HG02970 (cell line): ENCODE measurements at regions not wholly inside any gene's neighbourhood (a gene's known extent, or its start where the extent isn't known, plus 50 kb on each side); places are given as distances from the start of the nearest gene placed in this dataset.
"Not testable (repeated sequence)": the region's sequence is repeated elsewhere in the genome, so short reads cannot be mapped to it uniquely, and the experiment has no call there.

ENCODE experiments used
- ATAC-seq: cut with Tn5 transposase; IDR thresholded peaks from one replicate; pipeline ENCODE4 v1.9.1; 2021; ENCODE audit warnings: mild to moderate bottlenecking, moderate library complexity, moderate number of reproducible peaks; ENCODE audit not compliant: unreplicated experiment, low FRiP score

DNA sequence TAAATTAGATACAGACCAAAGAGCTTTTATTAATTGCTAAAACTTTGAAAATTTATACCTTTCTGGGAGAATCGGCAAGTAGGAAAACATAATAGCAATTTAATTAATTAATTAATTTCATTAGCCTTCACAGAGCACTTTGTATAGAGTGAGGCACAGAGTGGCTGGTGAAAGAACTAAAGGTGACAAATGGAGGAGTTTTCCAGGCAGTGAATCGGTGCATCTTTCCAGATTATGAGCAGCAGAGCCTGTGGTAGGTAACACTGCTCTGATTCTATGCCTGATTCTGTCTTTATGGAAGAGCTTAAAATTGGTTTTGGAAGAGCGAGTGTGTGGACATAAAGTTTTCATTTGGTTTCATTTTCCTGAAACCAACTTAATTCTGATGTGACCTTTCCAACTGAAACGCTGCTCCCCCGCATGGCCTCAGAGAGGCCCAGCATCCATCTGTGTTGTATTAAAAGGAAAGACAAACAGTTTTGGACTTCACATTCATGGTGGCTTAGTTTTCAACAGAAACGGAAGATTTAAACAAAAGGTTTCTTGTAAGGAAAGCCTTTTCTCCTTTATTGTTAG is 188.9 kb upstream of the RPS23 start:
- no peak for ATAC-seq

DNA sequence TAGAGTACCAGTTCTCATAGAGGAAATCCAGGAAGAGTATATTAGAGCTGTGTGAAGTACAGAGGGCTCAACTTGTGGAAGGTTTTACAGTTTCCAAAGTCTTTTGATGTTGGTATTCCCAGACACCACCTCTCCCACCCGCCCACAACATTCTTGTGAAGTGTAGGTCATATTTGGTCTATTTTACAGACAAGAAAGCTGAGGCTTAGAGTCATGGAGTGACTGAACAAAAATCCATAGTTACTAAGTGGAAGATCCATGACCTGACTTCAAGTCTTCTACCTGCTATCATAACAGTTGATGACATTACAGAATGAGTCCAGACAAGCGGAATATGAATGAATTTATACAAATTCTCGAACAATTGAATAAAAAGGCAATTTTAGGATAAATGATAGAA is 187.1 kb upstream of the RPS23 start:
- no peak for ATAC-seq

DNA sequence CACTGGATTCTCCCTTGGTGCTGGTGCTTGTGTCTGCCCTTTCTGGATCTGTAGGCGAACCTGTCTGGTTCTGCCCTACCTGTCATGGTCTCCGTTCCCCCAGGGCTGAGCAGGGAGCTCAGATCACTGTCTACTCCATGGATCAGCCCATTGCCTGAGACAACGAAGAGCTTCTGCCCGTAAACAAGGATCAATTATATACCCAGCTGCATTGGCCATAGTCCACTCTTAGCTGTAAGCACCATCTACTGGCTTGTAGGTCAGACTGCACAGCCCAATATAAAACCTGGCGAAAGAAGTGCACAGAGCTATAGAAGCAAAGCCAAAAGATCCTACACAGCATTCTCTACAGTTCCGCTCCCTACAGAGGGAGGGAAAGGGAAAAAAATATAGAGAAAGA is 181.5 kb upstream of the RPS23 start:
- ATAC-seq, result no peak

- not testable (repeated sequence) for ATAC-seq
Observed at GRCh38 chr5:82455317-82455716, 177.2 kb upstream of the RPS23 start.

DNA sequence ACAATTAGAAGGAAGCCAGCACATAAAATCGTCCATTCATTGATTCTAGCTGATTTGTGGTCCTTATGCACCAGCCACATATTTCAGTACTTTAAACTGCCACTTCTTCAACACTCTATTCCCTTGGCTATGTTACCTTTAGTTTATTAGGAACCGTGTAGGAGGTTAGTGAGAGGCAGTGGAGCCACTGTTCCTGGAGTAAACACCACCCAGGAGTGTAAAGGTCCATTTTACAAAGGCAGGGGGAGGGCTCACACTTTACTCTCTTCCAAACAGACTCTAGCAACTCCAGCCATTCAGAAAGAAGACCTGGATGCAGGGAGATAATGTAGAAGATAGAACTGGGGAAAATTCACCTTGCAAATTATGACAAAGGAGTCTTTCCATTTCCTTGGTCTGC is 170.2 kb upstream of the RPS23 start:
- no peak for ATAC-seq

GRCh38 chr5:82447913-82448312 is 169.8 kb upstream of the RPS23 start:
- ATAC-seq, result no peak

DNA sequence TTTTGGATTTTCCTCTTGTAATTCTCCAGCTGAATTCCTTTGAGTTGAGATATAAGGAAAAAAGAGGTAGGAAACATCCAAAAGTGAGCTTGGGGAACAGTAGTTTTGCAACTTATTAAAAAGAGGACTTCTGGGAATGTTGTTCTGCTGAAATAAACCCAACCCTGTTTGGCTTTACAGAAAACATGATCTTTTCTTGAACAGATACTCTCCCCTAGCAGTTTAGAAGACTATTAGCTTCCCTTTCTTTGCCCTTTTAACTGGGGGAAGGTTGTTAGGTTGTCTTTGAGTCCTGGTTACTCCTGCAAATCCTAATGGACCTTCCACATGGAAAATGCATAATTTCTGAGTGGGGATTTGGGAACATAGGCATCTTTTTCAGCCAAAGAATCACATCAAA is 168.7 kb upstream of the RPS23 start:
- no peak for ATAC-seq

DNA sequence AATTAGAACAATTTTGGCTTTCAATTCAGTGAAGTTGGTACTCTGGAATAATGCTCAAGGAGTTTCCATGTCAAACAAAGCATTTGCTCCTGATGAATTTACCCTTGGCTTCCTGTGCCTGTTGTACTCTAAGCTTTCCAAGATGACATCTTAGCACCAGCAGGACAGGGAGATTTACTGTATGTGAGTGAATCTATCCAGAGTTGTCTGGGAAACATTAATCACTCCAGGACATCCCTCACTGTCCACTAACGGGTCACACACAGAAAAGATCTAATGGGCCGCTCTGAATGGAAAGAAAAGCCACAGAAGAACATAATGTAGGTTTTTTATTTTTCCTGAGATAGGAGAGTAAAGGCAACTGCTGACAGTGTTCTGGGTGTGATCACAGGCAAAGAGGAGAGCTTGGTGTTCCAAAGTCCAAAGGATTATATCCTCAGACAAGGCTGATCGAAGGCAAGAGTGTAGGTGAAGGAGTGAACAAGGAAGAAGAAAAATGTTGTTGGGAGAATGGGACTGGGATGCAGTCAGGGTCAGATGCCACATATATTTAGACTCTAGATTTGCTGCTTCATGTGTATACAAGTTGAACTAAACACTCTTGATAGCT is 167.7 kb upstream of the RPS23 start:
- no peak for ATAC-seq

DNA sequence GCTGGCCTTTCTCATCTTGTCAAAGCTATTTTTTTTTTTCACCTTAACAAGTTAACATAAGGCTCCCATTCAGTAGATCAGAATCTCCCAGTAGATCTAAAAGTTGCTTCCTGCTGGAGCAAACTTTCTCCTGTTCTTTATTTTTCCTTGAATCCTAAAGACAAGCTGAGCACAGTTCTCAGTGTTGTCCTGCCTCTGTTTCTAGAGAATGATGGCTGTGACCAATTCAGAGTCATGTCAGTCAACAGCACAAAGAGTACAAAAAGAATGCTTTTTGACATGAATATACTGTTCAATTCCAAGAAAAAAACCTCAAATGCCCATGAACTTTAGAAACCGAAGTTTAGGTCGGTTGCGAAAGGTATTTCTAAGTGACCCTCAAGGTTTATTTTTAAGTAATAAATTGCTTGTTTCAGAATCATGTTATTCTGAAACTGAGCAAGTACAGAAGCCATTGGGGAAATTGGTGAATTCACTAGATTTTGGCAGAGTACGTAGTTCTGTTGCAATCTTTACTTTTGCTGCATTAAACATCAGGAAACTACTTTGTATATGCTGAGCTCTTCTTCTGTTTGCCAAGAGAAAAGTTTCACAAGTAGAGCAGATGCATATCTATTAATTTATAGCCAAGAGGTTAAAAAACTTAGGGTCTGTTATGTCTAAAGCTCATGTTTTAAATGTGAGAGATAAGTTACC is 161.7 kb upstream of the RPS23 start:
- ATAC-seq, result no peak

DNA sequence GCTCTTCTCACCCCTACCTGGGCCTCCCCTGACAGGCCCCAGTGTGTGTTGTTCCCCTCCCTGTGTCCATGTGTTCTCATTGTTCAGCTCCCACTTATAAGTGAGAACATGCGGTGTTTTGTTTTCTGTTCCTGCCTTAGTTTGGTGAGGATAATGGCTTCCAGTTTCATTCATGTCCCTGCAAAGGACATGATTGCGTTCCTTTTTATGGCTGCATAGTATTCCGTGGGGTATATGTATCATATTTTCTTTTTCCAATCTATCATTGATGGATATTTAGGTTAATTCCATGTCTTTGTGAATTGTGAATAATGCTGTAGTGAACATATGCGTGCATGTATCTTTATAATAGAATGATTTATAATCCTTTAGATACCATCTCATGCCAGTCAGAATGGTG is 159.4 kb upstream of the RPS23 start:
- not testable (repeated sequence) for ATAC-seq

DNA sequence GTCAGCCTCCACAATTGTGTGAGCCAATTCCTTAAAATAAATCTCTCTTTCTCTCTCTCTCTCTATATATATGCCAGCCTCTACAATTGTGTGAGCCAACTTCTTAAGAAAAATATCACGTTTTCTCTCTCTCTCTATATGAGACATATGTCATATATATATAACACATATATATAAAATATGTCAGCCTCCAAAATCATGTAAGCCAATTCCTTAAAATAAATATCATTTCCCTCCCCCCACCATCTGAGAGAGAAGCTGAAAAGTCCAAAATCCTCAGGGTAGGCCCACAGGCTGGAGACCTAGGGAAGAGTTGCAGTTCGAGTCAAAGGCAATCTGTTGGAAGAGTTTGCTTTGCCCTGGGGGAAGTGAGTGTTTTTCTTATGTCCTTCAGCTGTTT is 158.1 kb upstream of the RPS23 start:
- ATAC-seq, result no peak

DNA sequence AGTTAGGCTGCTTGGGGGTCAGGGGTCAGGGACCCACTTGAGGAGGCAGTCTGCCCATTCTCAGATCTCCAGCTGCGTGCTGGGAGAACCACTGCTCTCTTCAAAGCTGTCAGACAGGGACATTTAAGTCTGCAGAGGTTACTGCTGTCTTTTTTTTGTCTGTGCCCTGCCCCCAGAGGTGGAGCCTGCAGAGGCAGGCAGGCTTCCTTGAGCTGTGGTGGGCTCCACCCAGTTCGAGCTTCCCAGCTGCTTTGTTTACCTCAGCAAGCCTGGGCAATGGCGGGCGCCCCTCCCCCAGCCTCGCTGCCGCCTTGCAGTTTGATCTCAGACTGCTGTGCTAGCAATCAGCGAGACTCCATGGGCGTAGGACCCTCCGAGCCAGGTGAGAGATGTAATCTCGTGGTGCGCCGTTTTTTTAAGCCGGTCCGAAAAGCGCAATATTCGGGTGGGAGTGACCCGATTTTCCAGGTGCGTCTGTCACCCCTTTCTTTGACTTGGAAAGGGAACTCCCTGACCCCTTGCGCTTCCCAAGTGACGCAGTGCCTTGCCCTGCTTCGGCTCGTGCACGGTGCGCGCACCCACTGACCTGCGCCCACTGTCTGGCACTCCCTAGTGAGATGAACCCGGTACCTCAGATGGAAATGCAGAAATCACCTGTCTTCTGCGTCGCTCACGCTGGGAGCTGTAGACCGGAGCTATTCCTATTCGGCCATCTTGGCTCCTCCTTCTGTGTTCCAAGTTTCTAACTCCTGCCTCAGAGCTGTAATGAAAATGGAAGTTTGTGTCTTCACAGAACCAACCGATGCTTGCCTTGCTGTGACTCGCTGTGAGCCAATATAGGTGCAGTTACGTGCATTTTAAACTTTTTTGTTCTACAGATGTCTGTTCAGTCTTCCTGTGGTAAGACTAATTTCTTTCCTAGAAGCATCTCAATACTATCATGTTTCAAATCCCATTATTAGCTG is 156.8 kb upstream of the RPS23 start:
- ATAC-seq, result not testable (repeated sequence)

DNA sequence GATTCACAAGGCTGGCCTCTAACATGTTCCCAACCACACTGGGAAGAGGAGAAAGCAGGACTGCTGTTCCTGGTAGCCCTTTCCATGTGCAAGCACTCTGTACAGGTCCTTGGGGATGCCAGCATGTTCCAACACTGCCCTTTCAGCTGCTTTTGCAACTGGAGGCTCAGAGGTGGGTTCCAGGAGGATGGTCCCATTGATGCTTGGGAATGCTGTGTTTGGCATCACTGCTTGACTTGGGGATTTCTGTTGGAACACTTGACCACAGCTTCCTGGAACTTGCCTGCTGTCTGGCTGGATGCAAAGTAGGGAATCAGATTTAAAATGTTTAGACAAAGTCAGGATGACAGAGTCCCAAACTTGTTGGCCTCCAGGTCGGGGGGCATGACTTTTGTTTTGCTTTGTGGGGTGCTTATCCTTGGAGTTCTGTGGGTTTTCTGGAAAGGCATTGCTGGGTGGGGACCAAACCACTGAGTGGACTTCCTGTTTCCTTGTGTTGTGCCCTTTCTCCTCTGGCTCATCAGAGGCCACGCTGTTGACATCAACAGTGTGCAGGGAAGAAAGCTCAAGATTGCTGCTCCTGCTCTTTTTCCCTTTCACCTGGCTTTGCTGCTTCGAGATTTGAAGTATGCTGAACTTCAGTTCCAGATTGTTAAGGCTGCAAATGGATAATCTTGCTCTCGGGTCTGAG is 148.5 kb upstream of the RPS23 start:
- ATAC-seq, result no peak

DNA sequence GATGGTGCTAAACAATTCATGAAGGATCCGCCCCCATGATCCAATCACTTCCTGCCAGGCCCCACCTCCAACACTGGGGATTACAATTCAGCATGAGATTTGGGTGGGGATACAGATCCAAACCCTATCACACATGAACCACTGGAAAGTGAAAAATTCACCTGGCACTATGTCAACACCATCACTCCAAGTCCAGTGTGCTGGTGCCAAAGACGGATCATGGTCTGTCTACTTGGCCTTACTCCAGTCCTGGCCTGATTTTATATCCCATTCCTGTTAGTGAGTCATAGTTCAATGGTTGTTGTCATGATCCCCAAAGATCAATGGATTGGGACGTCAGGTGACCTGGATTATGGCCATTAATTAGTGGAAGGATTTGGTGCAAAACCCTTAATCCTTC is 147.4 kb upstream of the RPS23 start:
- ATAC-seq, result no peak

DNA sequence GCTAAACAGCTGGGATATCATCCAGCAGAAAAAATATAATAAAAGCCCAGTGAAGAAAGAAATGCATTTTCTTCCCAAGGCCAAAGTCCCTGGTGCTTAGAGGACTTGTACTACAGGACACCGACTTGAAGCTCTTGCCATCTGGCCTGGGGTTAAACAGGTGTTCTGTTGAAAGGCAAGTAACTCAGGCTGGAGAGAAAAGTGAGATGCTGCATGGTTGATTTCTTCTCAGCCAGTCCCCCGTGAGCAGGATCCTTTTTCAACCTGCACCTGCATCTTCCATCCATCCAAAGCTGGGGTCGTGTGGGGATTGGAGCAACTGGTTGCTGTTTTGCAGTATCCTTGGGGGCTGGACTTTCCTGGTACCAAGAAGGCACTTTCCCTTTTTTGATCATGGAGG is 146.1 kb upstream of the RPS23 start:
- ATAC-seq, result no peak

DNA sequence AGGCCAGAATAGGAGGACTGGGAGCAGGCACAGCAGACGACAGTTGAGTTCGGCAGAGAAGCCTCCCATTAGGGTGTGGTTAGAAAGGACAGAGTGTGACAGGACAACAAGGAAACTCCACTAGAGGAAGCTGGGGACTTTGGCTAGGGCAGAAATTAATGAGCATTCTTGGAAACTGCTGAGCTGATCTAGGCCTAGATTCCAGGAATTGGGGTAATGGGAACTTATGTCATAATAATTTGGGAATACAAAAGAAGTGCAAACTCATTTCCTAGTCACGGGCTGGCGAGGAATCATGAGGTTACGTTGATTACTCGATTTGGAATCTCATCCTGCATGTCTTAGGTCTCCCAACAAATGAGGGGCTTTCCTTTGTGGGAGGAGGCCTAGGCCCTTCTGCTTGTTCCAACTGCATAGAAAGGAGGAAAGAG is 144.6 kb upstream of the RPS23 start:
- no peak for ATAC-seq

DNA sequence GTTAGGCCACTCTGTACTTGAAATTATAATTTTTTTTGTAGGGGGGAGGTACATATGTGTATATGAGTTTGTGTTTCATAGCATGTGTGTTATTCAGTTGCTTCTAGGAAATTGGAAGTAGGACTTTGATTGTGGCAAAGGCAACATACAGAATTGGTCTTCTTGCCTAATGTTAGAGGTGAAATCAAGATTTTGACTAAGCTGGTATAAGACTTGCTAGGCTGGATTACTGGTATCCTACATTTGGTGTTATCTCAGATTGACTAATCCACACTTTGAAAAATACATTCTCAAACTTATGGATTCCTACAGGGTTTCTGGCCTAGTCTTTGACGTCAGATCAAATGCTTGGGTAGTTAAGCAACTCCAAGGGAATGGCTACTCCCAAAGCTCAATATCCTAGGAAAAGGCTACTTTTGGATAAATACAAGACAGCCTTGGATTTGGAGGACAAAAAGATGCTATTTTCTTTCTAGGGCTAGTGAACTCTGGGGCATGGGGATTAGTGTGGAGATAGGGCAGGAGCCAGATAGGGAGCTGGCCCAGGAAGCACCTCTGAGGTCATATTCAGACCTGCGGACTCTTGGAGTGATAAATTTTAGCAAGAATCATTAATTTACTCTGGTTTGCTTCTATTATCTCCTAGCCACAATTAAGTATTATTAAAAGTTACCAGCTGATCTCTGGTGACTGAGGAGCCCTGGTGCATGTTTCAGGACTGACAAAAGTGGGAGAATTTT is 144.0 kb upstream of the RPS23 start:
- no peak for ATAC-seq

DNA sequence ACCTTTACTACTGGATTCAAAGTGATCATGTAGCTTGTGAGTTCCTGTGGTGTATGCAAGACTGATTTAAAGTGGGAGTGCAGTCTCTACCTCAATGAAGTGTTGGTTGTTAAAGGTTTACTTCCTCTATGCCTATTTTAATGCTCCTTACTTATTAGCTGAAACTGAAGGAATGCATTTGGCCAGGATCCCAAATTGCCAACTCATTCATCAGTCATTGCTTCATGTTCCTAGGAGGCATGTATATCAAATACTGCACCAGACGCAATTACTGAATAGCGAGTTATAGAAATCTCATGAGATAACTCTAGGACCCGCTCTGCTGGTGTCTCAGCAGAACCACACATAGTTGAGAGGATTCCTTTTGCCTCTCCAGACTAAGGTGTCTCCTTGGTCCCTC is 143.0 kb upstream of the RPS23 start:
- no peak for ATAC-seq

GRCh38 chr5:82420524-82420923 is 142.4 kb upstream of the RPS23 start:
- ATAC-seq, result not testable (repeated sequence)
